HFFc6 (cell line): ENCODE measurements at regions not wholly inside any gene's neighbourhood (a gene's known extent, or its start where the extent isn't known, plus 50 kb on each side); places are given as distances from the start of the nearest gene placed in this dataset.

Source experiments
- DNase-seq: peaks from one replicate; pipeline ENCODE4 v3.0.0-alpha.2; 2018
- H3K27ac Mint-ChIP-seq: 2 replicates; pipeline ENCODE4 v1.8.0; 2020; ENCODE audit warnings: mild to moderate bottlenecking, mixed read lengths
- H3K27me3 Mint-ChIP-seq: 2 replicates; pipeline ENCODE4 v1.8.0; 2021; ENCODE audit warnings: mild to moderate bottlenecking, moderate library complexity, mixed read lengths; ENCODE audit not compliant: insufficient read depth
- H3K36me3 Mint-ChIP-seq: 2 replicates; pipeline ENCODE4 v1.8.0; 2021; ENCODE audit warnings: low read depth, mixed read lengths
- H3K4me1 Mint-ChIP-seq: 2 replicates; pipeline ENCODE4 v1.8.0; 2020; ENCODE audit warnings: low read depth, mixed read lengths
- H3K4me3 Mint-ChIP-seq: 2 replicates; pipeline ENCODE4 v1.8.0; 2020; ENCODE audit warnings: mild to moderate bottlenecking, moderate library complexity, mixed read lengths
- H3K9me3 Mint-ChIP-seq: 2 replicates; pipeline ENCODE4 v1.8.0; 2020; ENCODE audit warnings: mild to moderate bottlenecking, mixed read lengths
- TF ChIP-seq, protein P1 (sequence below): fragments of 200-600 bp; sonication (generic); IDR thresholded peaks from 2 replicates; pipeline ENCODE4 v1.5.0; 2021; ENCODE audit warnings: antibody characterized with exemption, mild to moderate bottlenecking

DNA sequence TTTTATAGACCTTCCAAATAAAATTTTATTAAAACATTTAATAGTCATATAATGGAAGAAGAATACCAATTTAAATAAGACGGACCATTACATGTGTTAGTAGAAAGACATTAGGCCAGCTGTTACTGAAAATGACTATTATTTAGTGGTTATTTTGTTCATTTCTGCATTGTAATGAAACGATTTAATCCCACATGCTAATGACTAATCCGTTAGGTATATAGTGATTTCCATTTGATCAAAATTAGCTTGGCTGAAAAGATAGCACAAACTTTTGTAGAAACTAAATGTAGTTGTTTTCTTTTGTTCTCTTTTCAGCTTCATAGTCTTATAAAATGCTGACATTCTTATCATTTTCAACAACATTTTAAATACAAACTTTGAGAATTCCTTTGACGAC lies 556.1 kb upstream of the TENM3 start:
- peaks cover 58% of the 10 kb centered on the region for H3K4me1 Mint-ChIP-seq
- TF ChIP-seq, protein P1, sequence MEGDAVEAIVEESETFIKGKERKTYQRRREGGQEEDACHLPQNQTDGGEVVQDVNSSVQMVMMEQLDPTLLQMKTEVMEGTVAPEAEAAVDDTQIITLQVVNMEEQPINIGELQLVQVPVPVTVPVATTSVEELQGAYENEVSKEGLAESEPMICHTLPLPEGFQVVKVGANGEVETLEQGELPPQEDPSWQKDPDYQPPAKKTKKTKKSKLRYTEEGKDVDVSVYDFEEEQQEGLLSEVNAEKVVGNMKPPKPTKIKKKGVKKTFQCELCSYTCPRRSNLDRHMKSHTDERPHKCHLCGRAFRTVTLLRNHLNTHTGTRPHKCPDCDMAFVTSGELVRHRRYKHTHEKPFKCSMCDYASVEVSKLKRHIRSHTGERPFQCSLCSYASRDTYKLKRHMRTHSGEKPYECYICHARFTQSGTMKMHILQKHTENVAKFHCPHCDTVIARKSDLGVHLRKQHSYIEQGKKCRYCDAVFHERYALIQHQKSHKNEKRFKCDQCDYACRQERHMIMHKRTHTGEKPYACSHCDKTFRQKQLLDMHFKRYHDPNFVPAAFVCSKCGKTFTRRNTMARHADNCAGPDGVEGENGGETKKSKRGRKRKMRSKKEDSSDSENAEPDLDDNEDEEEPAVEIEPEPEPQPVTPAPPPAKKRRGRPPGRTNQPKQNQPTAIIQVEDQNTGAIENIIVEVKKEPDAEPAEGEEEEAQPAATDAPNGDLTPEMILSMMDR = no peak

DNA sequence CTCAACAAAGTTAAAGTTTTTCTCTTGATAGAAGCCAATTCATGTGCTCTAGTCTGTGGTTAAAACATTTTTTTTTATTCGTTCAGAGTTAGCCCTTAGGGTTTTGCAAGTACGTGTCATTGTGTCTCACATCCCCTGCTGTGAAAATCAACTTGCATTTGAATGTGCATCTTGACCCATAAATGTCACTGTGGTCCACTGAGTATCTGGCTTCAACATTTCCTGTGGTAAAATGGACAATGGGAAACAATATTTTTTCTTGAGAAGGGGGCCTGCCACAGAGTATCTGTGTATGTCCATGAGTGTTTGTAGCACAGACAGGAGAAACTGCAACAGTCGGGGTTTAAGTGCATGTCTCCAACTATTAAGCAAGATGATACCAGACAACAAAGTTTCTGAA lies 554.8 kb upstream of the TENM3 start:
- TF ChIP-seq, protein P1 = no peak
- Mint-ChIP-seq H3K9me3 (no peaks in the 10 kb centered on the region), H3K36me3 (no peaks in the 10 kb centered on the region), H3K27ac (no peak overlapping the region), H3K27me3 (no peaks in the 10 kb centered on the region), H3K4me3 (no peak overlapping the region), H3K4me1 (peaks cover 53% of the 10 kb centered on the region)
- DNase-seq = no peak

More for the DNA sequence above, 556.1 kb upstream of the TENM3 start:
- Mint-ChIP-seq H3K36me3 (no peaks in the 10 kb centered on the region), H3K4me3 (no peak overlapping the region), H3K9me3 (no peaks in the 10 kb centered on the region), H3K27me3 (no peaks in the 10 kb centered on the region), H3K27ac (no peak overlapping the region)
- DNase-seq = no peak

DNA sequence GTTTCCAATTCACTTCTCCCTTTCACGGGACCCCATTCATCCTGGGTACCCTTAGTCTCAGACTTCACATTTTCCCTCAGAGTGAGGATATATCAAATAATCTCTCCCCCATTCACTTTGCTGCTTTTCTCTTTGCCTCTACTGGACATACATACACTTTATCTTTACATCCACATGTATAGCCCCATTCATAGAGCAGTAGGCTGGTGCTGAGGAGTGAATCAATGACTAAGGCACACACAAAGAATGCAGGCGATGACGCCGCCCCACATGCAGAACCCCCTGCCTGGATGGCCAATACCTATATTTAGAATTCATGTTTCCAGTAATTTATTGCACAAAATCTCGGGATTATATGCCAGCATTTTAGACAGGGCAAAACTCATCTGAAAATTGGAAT lies 554.3 kb upstream of the TENM3 start:
- TF ChIP-seq, protein P1 = no peak
- Mint-ChIP-seq H3K9me3 (no peaks in the 10 kb centered on the region), H3K4me1 (peaks cover 53% of the 10 kb centered on the region), H3K27me3 (no peaks in the 10 kb centered on the region), H3K36me3 (no peaks in the 10 kb centered on the region), H3K4me3 (no peak overlapping the region), H3K27ac (no peak overlapping the region)
- DNase-seq = no peak

DNA sequence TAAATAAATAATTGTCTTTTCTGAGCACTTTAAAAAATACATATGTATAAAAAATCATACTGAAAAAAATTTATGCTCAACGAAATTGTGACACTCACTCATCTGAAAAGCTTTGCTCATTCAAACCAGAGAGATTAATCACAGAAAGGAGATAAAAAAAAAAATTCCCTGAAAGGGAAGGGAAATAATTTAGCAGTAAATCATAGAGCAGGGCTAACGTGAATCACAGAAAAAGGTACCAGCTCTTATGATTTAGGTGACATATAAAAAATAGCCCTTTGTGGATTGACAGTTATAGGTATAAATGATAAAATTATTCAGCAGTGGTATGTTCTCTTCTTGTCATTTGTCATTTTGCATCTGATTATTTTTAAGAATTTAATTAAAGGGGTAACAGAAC lies 552.7 kb upstream of the TENM3 start:
- Mint-ChIP-seq H3K4me3 (no peak overlapping the region), H3K4me1 (peaks cover 40% of the 10 kb centered on the region), H3K27ac (no peak overlapping the region), H3K36me3 (no peaks in the 10 kb centered on the region), H3K27me3 (no peaks in the 10 kb centered on the region), H3K9me3 (no peaks in the 10 kb centered on the region)
- TF ChIP-seq, protein P1 = no peak
- DNase-seq = no peak

DNA sequence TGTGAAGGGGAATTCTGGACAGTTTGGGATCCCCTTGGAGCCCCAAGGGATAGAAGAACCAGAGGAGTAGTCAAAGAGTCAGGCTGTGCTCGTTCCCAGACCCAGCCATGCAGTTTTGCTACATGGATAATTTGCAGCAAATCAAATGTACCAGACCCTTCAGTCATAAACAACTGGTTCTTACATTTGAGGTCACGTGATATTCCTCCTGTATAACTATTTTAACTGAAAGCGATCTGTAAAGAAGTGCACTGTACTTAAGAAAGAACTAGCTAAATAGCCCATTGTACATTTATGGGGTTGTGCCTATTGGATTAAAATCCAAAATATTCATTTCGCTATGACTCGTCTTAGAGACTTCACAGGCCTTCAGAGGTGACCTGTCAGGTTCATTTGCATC lies 550.2 kb upstream of the TENM3 start:
- no peak overlapping the region for H3K4me3 Mint-ChIP-seq
- no peak for DNase-seq
- H3K4me1 Mint-ChIP-seq = peaks cover 15% of the 10 kb centered on the region; the same call in 1 of the 2 replicates
- H3K27ac Mint-ChIP-seq = no peak overlapping the region
- H3K36me3 Mint-ChIP-seq = no peaks in the 10 kb centered on the region
- no peaks in the 10 kb centered on the region; the same call in 1 of the 2 replicates for H3K27me3 Mint-ChIP-seq
- no peaks in the 10 kb centered on the region for H3K9me3 Mint-ChIP-seq
- TF ChIP-seq, protein P1 = no peak

DNA sequence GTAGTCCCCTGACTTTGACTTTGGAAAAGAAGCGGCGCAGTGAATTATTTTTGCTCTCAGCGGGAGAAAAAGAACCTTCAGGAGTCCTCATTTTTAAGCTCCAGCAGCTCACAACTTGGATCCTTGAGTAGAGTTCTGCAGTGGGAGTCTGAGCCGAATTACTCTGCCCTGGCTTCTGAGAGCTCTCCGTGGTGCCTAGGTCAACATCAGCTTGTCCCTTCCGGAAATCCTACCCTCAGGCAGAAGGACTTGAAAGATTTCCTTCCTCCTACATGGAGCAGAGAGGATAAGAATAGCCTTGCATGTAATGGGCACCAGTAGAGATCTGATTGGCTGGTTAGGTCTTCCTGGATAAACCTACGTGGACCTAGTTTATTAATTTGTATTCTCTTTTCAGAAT lies 549.7 kb upstream of the TENM3 start:
- TF ChIP-seq, protein P1 = no peak
- no peak for DNase-seq
- H3K4me1 Mint-ChIP-seq = peaks cover 10% of the 10 kb centered on the region; the same call in 1 of the 2 replicates
- no peaks in the 10 kb centered on the region; the same call in 1 of the 2 replicates for H3K27me3 Mint-ChIP-seq
- H3K9me3 Mint-ChIP-seq = no peaks in the 10 kb centered on the region
- H3K4me3 Mint-ChIP-seq = no peak overlapping the region
- H3K36me3 Mint-ChIP-seq = no peaks in the 10 kb centered on the region
- H3K27ac Mint-ChIP-seq = no peak overlapping the region
